Ishikawa (cell line): ENCODE measurements at regions not wholly inside any gene's neighbourhood (a gene's known extent, or its start where the extent isn't known, plus 50 kb on each side); places are given as distances from the start of the nearest gene placed in this dataset.

Source experiments
- CEBPB ChIP-seq: IDR thresholded peaks from 2 replicates; pipeline ENCODE4 v1.6.1; 2012
- CREB1 ChIP-seq: IDR thresholded peaks from 2 replicates; pipeline ENCODE4 v1.6.1; 2012; ENCODE audit warnings: low read depth
- EGR1 ChIP-seq: IDR thresholded peaks from 2 replicates; pipeline ENCODE4 v1.6.1; 2012
- EP300 ChIP-seq: IDR thresholded peaks from 2 replicates; pipeline ENCODE4 v1.6.1; 2012; ENCODE audit warnings: borderline replicate concordance
- FOXM1 ChIP-seq: IDR thresholded peaks from 2 replicates; pipeline ENCODE4 v1.6.1; 2012; ENCODE audit warnings: low read depth, borderline replicate concordance
- MAX ChIP-seq: IDR thresholded peaks from 2 replicates; pipeline ENCODE4 v1.6.1; 2012
- NFIC ChIP-seq: IDR thresholded peaks from 2 replicates; pipeline ENCODE4 v1.6.1; 2012
- RAD21 ChIP-seq: IDR thresholded peaks from 2 replicates; pipeline ENCODE4 v1.6.1; 2012; ENCODE audit warnings: low read depth
- REST ChIP-seq: IDR thresholded peaks from 2 replicates; pipeline ENCODE4 v1.6.1; 2012; ENCODE audit warnings: low read depth, mild to moderate bottlenecking
- TAF1 ChIP-seq: IDR thresholded peaks from 2 replicates; pipeline ENCODE4 v1.6.1; 2012; ENCODE audit warnings: low read depth, mild to moderate bottlenecking
- TCF12 ChIP-seq: IDR thresholded peaks from 2 replicates; pipeline ENCODE4 v1.6.1; 2012; ENCODE audit warnings: low read depth
- TEAD4 ChIP-seq: IDR thresholded peaks from 2 replicates; pipeline ENCODE4 v1.6.1; 2012
- USF1 ChIP-seq: IDR thresholded peaks from 2 replicates; pipeline ENCODE4 v1.6.1; 2012
- YY1 ChIP-seq: IDR thresholded peaks from 2 replicates; pipeline ENCODE4 v1.6.1; 2012; ENCODE audit warnings: low read depth
- ZBTB7A ChIP-seq: IDR thresholded peaks from 2 replicates; pipeline ENCODE4 v1.6.1; 2012; ENCODE audit warnings: low read depth

- TF ChIP-seq EP300 (no peak), CEBPB (no peak), TCF12 (no peak), EGR1 (no peak), TAF1 (no peak), CREB1 (no peak), REST (no peak), USF1 (no peak), MAX (no peak), YY1 (no peak), TEAD4 (no peak), NFIC (no peak), RAD21 (no peak), FOXM1 (no peak), ZBTB7A (no peak)
Observed at GRCh38 chr4:133802359-133803140, 399.0 kb downstream of the PABPC4L start.

GRCh38 chr4:133801883-133802282, 399.7 kb downstream of the PABPC4L start:
- TF ChIP-seq TCF12 (no peak), NFIC (no peak), EP300 (no peak), CREB1 (no peak), TEAD4 (no peak), USF1 (no peak), TAF1 (no peak), ZBTB7A (no peak), YY1 (no peak)

GRCh38 chr4:133800966-133801365, 400.6 kb downstream of the PABPC4L start:
- no peak for TF ChIP-seq ZBTB7A
- no peak for TF ChIP-seq TAF1
- TF ChIP-seq CREB1 = no peak
- no peak for TF ChIP-seq TEAD4
- TF ChIP-seq RAD21 = no peak
- no peak for TF ChIP-seq CEBPB
- TF ChIP-seq REST = no peak
- no peak for TF ChIP-seq MAX
- TF ChIP-seq TCF12 = no peak
- no peak for TF ChIP-seq NFIC
- TF ChIP-seq EP300 = no peak
- TF ChIP-seq YY1 = no peak
- no peak for TF ChIP-seq EGR1
- no peak for TF ChIP-seq FOXM1
- TF ChIP-seq USF1 = no peak

- TF ChIP-seq EP300 (no peak), USF1 (no peak)
Observed at GRCh38 chr4:133799717-133800315, 401.8 kb downstream of the PABPC4L start.

GRCh38 chr4:133777661-133778060, 423.9 kb downstream of the PABPC4L start:
- no peak for TF ChIP-seq USF1
